ENCODE measurements at regions not wholly inside any gene's neighbourhood (a gene's known extent, or its start where the extent isn't known, plus 50 kb on each side); places are given as distances from the start of the nearest gene placed in this dataset.

DNA sequence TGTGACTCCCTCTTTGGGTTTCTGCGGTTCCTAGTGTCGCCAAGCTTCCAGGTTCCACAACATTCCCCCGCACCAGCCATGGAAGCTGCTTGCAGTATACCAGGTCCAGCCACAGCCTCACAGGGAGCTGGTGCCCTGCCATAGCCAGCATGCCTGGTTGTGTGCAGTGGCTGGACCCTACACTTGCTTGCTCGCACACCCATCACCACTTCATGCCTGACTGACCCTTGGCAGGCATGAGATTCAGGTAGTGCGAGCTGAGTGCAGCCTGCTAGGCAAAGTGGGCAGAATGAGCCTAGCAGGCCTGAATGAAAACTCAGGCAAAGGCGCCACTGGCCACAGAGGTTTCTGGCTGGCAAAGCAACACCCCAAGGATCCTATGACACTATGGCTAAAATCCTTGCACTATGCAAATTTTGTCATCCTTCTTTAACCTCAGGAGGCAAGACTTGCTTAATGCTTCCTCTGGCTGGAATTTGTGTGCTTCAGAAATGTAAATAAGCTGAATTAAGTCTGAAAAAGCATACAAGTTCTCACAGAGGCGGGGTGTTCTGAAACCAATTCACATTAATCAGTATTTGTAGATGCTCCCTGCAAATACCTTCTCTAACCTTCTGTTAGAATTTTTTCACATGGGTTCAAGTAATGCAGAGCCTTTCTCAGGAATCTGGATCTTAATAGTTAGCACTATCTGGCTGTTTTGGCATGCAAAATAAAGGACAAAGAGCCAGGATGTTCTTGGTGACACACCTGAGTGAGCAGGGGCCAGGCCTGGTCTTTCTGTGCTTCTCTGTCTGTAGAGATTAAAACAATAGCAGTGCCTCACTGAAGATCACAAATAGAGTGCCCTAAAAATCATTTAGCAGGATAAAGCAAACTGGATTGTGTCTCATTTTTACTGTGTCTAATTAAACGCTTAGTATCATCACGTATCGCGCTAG is 256.9 kb downstream of the GPATCH2 start:
- DNase-seq: no peak

DNA sequence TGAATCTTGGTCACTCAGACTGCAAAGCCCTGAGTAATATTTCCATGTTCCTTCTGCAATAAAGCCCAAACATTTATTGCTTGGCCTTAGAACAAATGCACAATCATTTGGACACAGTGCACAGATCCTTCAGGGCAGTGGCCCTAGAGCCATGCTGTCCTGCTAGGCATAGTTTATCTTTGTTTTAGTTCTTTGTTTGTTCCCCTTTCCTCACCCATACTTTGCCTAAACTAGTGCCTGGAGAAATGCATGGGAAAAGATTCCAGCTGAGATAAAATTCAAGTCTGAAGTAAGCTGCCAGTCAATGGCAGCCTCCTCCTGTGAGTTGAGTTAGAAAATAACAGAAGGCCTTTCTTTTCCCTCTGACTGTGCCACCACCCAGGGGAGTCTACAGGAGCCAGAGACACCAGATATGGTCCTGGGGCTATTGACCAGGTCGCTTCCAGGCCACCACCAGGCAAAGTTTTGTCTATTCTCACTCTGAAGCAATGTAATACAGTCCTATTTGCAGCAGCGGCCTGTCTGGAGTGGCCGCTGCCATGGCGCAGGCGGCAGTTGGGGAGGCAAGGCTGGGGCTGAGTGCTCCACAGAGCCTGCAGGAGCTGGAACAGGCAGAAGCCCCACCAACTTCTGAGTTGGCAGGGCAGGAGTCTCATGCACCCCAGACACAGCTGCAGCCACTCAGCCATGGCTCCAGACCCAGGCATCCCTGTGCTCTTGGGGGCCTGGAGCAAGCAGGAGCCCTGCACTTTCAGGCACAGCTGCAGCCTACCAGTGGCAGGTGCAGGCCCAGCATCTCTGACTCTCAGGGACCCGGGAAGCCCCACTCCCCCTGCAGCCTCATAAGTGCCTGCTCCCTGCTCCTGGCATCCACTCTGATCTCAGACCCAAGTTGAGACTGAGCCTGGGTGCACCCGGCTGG is 258.6 kb downstream of the GPATCH2 start:
- DNase-seq: no peak

DNA sequence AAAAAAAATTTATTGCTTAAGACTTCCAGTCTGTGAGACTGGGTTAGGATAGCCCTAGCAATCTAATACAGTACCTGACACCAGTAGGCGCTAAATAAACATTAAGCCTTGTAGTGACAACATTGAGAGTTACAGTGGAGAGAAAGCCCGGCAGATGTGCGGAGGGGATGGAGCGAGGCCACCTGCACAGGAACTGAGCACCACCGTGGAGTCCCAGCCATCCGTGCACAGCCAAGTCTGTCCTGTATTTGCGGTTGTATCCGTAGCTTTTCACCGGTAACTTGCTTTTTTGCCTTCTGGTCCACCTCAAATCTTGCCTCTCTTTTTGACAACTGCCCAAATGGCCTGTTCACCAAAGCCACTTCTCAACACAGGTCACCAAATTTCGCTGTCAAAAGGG is 260.1 kb downstream of the GPATCH2 start:
- DNase-seq: no peak

DNA sequence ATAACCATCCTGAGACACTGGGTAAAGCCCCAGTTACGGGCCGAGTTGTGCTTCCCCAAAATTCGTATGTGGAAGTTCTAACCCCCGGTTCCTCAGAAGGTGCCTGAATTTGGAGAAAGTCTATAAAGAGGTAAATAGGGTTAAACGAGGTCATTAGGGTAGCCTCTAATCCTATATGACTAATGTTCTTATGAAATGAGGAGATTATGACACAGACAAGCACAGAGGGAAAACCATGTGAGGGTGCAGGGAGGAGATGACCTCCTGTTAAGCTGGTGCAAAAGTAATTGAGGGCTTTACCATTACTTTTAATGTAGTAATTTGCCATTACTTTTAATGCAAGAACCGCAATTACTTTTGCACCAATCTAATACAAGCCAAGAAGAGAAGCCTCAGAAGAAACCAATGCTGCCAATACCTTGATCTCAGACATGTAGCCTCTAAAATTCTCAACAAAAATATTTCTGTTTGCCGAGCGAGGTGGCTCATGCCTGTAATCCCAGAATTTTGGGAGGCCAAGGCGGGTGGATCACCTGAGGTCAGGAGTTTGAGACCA is 260.8 kb downstream of the GPATCH2 start:
- no peak for DNase-seq

DNA sequence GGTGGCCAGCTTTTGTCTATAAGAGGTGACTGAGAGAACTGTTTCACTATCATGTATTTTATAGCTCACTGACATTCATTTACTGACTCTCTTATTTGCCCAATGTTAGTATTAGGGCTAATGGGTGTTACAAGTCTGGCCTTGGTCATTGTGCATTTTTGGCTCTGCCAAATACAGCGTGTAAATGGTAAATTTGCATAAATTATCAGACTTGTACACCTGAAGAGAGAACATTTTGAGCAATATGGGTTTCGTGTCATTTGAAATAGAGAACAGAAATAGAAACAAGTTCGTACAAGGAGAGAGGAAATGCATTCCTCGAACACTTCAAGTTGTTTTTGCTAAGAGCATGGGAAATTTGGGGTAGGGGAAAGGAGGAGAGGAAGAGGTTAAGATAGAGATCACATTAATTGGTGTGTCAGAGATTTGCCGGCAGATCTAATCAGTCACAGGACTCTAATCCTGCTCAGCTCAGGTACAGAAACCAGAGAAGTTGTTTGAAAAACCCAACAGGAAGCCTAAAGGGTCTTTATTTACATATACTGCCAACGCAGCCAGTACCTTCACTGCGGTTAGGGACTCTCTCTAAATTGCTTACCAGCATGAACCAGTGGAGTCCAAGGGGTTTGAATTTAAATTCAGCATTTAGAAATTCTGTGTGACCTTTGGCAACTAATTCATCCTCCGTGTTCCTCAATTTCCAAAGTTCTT is 261.5 kb downstream of the GPATCH2 start:
- no peak for DNase-seq

DNA sequence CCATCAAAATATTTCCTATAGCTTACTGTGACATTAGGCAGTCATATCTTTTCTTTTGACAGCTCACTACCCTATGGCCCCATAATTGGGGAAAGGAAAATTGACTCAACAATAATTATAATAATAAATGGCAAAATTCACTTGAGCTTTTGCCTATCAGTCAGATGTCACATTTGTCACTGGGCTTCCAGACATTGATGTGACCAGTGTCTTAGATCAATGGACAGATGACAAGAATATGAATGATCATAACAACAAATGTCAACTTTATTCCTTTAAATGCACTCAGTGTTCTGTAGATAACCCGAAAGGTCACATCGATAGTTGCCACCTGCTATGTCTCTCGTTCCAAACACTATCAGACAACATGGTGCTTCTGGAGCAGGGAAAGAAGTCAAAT is 266.7 kb downstream of the GPATCH2 start:
- DNase-seq: no peak

DNA sequence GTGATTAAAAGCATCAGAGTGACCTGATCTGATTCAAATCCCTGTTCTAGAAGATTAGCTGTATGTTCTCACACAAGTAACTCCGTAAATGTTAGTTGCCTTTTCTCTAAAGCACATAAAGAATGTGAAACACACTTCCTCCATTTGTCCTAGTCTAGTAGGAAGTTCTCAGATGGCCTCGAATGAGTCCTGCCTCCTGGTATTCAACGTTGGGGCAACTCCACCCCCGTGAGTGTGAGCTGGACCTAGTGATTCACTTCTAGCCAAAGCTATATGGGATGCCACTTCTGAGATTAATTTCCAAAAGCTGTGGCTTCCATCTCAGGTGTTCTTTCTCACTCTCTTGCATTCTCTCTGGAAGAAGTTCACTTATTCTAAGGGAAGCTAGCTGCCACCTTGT is 267.6 kb downstream of the GPATCH2 start:
- DNase-seq: no peak

DNA sequence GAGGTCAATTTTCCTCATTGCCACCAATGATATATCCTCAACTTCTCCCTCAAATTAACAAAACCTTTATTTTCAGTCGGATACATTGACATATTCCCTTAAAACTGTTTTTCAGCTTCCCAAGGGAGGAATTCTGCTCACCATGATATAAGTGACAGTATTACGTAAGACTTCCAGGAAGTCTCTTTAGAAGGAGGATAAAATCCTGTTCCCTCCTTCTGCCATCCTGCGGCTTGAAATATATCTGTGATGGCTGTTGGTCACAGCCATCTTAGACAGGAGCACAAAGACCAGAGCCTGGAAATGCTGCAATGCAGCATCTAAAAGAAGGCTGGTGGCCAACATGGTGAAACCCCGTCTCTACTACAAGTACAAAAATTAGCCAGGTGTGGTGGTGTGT is 270.4 kb downstream of the GPATCH2 start:
- DNase-seq: no peak

DNA sequence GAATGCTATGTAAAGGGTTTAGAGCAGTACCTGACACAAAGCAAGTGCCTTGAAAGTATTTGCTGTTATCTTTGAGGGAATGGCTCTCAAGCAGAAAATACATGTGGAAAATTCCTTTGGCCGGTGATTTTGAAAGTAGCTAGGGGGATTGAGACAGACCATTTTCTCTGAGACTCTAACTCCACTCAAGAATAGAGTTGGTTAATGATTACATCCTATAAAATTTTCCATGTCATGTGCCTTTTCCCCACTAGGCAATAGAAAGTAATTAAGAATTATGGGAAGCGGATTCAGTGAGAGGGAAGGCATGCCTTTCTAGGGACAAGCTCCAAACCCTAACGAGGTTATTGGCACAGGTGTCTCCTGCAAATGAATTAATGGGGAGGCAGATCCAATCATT is 276.0 kb downstream of the GPATCH2 start:
- no peak for DNase-seq

DNA sequence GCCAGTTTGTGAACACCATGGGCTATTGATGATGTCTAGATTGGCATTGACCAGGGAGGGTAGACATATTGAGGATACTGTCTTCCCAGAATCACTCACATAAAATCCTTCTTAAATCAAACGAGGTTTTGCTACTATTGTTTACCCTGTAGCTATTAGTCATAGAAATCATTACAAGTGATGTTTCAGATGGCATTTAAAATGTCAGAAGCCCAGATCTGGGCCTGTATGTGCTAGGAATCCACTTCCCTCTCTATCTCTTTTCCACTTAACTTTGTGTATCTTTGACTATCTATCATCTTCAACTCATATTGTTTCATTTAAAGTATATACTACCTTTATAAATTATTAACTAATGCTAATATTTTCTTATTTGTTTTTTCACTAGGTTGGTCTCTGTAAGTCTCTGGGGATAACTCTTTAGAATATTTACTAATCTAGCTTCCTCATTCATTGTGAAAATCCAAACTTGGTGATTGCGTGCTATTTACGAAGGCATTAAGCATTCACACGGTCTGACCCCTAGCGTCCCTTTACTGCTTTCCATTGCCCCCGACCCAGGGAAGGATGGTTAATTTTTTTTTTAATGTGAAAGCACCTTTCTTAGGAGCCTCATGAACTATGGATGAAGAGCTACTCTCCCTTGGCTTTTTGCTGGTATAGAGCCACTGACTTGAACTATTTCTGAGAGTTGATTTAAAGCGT is 281.8 kb downstream of the GPATCH2 start:
- no peak for DNase-seq

DNA sequence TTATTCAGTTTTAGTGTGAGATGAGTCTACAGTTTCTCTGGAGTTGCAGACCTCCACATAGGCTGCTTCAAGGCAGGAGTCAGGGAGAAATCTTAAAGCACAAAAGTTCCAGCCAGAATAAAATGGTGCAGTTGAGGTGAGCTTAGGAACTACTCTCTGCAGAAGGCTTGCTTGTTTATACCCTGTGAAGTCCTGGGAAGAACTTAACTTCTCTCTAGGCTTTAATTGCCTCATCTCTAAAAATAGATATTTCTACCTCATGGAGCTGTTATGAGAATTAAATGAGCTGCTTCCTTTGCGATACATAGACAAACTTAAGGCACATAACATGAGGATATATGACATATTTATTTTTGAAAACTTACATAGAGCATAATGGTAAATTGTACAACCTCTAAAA is 286.2 kb downstream of the GPATCH2 start:
- no peak for DNase-seq

DNA sequence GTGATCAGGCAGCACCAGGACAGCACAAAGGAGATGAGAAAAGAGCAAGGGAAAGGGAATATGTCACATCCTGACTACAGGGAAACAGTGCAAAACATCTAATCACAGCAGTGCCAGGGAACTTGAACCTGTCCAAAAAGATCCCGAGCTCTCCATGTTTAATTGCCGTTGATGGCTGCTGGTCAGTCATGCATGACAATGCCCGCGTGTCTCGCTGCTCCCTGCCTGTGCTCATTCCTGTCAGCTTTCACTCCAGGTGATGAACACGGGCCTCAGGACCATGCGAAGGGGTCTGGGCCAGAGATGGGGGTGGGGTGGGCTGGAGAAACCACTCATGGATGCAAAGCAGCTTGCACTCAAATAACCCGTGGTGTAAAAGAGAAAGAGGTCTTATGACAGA is 287.0 kb downstream of the GPATCH2 start:
- DNase-seq: no peak

DNA sequence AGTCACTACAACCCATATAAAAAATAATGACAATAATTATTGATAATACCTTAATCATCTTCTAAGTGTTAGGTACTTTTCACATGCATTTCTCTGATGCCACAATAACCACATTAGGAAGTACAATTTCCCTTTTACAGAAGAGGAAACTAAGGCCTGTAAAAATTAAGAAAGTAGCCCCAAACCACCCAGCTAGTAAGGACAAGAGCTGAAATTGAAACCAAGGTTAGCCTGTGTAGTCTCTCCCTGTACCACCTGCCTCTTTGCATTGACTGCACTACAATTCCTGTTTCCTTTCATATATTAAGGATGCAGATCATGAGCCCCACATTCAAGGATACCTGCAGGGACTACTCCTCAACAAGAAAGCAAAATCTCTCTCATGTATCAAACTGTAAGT is 288.8 kb downstream of the GPATCH2 start:
- no peak for DNase-seq

DNA sequence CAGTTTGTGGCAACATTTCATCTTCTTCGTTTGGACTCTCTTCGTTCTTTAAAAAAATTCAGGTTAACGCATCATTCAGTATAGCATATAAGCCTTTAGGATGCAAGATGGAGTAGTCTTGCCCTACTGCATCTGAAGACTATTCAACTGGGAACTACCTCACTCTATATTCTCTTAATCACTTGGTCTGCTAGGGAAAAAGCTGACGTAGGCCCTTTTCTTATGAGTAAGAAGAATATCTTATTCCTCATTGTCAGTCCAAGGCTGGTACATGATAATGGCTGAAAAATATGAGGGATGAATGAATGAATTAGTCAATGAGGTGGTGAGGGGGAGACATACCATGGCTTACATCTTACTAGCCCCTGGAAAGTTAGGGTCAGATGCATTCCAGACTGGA is 294.2 kb downstream of the GPATCH2 start:
- DNase-seq: no peak

DNA sequence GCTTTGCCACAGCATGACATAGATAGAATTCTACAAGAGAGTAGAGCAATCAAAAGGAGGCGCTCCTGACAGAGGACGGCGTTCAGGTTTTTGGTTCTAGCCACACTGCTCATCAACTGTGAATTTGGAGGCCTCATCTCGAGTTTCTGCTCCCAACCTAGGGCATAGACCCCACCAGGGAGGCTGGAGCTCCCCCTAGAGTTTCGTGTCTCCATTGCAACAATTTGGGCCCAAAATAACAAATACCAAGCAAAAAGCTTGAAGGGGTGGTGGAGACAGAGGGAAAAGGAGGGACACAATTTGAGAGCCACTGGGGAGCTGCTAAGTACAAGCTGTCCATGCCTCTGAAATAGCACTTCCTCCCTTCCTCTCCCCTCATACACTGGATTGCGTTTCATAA is 297.0 kb downstream of the GPATCH2 start:
- DNase-seq: no peak

DNA sequence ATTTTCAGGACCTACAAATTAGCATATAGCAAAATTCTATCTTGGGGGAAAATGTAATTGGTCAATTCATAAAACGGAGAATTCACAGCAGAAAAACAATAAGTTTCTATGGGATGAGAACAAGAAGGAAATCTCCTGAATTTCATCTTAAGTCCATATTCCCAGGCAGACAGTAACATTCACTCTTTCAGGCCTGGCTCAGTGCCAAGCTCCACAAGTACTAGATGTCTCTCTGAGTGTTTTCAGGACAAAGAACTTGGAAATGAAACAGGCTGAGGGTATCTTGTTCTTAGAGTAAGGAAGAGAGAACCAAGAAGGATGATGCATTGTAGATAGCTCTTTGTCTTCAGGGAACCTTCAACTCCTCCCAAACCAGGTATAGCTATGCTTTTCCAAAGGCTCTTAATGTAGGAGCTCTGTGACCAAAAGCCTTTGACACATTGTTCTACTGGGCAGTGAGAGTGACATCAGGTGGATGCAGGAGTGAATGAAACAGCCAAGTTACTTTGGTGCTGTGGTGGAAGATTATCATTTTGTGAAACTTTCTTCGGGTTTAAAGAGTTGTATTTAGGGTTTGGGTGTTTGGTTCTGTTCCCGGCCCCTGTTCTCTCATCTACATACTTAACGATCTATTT is 298.3 kb downstream of the GPATCH2 start:
- DNase-seq: no peak

DNA sequence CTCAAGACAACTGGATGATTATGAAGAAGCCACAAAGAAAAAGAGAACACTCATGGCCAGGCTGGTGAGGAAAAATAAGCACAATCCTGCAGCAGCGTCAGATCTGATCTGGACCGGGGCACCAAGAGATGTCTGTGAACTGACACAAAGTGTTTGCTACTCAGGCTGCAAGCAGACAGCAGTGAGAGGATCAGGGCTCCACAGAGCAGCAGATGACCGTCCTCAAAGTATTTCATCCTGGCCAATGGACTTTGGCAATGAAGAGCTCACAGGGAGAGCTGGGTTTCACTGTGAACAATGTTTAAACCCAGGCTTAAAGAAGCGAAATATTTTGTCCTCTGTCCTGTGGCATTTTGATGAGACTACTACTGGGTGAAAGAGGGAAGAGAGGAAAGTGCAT is 299.2 kb downstream of the GPATCH2 start:
- DNase-seq: no peak

DNA sequence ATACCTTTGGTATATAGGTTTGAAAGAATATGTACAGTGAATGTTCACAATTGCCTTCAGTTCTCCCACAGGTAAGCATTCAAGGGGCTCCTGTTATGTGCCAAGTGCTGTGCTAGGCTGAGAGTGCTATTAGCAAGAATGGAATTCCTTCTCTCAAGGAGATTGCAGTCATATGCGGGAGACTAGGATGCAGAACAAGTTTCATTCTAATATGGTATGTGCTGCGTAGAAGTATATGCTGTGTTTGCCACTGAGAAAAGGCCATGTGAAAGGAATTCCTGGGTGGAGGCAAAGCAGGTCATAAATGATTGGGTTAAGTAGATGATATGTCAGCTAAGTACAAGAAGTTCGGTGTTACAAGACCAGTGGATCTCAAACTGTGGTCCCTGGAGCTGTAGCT is 303.0 kb downstream of the GPATCH2 start:
- DNase-seq: no peak

DNA sequence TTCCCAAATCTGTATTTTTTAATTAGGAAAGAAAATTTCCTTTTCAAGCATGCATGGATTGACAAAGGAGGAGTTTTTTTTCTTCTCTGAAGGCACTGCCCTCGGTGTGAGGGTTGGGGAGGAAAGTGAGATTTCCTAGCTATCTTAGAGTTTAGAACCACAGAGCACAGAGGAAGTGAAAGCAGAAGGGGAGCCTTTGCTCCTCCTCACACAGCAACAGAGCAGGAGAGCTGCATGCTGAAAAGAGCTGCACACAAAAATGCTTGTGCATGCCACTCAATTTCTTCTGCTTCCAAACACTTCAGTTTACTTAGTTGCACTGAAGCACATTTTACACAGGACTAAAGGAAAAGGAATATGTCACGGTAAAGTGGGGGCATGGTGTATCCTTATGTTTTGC is 308.1 kb downstream of the GPATCH2 start:
- DNase-seq: no peak

DNA sequence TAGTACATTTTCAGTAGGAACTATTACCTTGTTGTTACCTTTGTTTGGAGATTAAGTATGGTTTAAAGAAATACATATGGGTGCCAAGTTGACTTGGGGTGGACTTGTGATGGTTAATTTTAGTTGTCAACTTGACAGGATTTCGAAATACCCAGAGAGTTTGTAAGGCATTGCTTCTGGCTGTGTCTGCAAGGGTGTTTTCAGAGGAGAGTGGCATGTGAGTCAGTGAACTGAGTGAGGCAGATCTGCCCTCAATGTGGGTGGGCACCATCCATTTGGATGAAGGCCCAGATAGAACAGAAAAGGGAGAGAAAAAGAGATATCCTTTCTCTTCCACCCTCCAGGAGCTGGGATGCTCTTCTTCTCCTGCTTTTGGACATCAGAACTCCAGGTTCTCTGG is 315.5 kb downstream of the GPATCH2 start:
- DNase-seq: no peak

DNA sequence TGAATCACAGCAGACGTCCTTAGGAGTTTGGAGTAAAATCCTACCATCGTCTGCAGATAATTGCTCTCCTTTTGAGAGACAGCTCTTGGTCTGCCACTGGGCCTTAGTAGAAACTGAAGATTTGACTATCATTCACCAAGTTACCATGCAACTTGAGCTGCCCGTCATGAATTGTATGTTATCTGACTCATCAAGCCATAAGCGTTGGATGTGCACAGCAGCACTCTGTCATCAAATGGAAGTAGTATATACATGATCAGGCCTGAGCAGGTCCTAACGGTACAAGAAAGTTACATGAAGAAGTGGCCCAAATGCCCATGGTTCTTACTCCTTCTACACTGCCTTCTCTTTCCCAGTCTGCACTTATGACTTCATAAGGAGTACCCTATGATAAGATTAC is 317.8 kb downstream of the GPATCH2 start:
- DNase-seq: no peak

DNA sequence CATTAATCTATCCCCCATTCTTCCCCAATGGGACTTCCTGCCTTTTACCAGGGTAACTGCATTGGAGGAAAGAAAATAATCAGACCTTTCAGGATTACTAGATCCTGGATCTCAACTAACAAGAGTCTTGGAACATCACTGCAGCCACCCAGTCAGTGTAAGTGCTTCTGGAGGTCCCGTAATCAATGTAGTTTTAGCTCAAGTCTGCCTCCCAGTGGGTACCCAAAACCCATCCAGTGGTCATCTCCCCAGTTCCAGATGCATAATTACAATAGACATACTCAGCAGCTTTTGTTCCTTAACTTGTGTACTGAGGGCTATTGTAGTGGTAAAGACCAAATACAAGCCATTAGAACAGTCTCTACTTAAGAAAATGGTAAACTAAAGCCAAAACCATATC is 319.1 kb downstream of the GPATCH2 start:
- DNase-seq: no peak

Data from NCI-H2029 (cell line).